NCI-H2227 (cell line): ENCODE measurements at regions not wholly inside any gene's neighbourhood (a gene's known extent, or its start where the extent isn't known, plus 50 kb on each side); places are given as distances from the start of the nearest gene placed in this dataset.
"Not testable (repeated sequence)": the region's sequence is repeated elsewhere in the genome, so short reads cannot be mapped to it uniquely, and the experiment has no call there.

ENCODE experiments used
- DNase-seq: peaks from one replicate; lab custom pipeline; 2025; ENCODE audit not compliant: unreplicated experiment; lab: John Stamatoyannopoulos, UW

GRCh38 chr3:177795216-177795615, 597.9 kb upstream of the TBL1XR1 start:
- DNase-seq, result no peak

DNA sequence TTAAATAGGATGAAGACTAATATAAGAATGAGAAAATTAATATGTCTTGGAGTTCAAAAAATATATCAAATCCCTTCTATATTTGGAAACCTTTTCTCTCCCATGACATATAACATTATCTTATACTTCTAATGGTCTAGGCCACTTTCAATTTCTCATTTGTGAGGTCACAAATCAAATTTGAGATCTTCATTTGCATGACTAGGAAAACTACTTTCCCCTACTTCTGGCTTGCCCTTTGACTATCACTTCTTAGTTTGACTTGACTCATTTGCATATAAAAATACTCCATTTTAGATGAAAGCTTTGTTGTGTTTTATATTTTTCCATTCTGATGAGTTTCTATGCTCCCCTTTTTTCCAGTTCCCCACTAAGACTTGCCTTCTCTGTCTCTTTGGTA, 598.6 kb upstream of the TBL1XR1 start:
- DNase-seq, result no peak

GRCh38 chr3:177800147-177800546, 602.9 kb upstream of the TBL1XR1 start:
- DNase-seq, result not testable (repeated sequence)

GRCh38 chr3:177800561-177800960, 603.3 kb upstream of the TBL1XR1 start:
- no peak for DNase-seq

DNA sequence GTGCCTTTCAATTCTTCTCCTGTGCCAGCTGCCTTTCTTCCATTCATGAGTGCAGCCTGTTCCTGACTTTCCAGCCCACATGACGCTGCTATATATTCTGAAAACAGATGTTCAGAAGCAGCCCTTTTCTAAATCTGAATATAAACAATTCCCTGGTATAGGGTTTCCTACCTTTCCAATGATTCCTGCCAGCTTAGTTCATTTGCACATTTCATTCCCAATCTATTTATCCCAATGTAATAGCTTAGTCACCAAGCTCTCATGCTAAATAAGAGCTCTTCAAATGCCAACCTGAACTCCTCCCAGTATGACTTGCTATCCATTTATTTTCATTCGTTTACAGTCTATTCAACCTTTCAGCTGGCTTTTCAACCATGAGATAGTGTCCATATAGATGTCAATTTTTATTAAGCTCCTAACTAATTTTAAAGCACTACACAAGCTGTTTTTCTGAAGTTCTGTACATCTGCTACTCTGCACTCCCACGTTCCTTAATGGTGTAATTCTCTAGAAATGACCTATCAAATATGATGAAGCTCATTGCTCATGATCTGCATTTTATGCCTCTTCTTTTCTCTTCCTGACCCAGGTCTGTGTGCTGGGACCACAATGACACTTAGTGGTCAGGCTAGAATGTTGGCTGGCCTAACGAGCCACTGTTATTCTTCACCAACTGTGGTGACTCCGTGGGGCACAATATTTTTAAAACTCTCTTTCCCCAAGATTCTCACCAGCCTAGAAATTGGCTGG, 605.0 kb upstream of the TBL1XR1 start:
- DNase-seq, result no peak

DNA sequence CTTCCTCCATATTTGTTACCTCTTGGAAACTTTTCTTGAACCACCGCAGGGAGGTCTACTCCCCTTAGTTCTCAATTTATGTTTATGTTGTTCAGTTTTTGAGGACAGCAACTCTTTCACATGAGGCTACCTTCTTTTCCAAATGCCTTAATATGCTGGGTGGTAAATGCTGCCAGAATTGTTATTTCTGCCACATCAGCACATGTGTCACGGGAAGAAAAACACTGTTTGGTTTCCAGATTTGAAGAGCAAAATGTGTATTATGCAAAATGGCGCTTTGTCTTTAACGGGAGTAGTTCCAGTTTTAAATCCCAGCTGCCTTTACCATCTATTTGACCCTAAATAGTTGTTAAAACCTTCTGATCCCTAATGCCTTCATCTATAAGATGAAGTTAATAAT, 606.2 kb upstream of the TBL1XR1 start:
- no peak for DNase-seq

DNA sequence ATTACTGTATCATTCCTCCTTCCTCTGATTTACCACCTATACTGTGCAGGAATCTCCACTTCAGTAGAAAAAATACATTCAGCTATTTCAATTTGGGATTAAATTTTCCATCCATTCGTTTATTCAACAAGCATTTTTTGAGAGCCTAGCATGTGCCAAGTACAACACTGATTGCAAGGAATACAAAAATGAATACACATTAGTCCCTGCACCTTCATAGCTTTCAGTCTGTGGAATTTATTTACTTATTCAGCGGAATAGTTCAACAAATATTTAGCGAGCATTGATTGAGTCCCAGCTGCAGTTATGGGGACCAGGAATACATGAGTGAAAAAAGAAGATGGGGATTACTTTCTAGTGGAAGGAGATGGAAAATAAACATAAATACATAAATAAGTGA, 606.8 kb upstream of the TBL1XR1 start:
- DNase-seq, result no peak

GRCh38 chr3:177804646-177805045, 607.4 kb upstream of the TBL1XR1 start:
- DNase-seq, result no peak

DNA sequence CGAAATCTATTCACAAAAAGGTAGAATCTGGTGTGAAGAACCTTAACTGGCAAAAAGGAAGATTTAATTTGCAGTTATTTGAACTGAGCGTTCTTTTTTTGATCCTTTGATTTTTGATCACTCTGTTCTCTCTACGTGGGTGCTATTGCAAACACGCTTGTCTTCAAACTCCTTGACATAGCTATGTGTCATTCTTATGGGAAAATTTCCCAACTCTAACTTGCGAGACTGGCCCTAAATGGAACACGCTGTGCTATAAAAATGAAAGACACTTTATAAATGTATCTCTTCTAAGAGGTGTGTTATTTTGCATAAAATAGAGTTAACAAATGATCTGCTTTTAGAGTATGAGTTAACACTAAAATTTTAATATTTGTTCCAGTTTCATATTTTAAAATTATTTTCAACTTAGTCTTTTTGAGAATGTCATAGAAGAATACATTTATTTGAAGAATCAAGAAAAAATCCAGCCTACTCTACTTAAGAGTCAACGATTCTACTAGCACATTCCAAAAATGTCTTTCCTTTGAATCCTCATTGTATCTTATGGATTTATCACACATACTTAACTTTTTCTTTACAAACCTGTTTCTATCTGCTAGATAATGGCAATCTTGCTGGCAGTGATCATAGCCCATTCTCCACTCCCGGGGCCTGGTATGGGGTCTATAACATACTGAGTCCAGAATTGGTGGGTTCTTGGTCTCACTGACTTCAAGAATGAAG, 610.0 kb upstream of the TBL1XR1 start:
- no peak for DNase-seq

DNA sequence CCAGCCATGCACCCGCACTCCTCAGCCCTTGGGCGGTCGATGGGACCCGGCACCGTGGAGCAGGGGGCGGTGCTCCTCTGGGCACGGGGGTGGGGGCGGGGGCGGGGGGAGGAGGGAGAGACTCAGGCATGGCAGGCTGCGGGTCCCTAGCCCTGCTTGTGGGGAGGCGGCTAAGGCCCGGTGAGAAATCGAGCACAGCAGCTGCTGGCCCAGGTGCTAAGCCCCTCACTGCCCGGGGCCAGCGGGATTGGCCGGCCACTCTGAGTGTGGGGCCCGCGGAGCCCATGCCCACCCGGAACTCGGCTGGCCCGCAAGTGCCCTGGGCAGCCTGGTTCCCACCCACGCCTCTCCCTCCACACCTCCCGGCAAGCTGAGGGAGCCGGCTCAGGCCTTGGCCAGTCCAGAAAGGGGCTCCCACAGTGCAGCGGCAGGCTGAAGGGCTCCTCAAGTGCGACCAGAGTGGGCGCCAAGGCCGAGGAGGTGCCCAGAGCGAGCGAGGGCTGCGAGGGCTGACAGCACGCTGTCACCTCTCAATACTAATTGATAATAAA, 611.7 kb upstream of the TBL1XR1 start:
- not testable (repeated sequence) for DNase-seq

- no peak for DNase-seq
Measured at GRCh38 chr3:177810162-177810623, 612.9 kb upstream of the TBL1XR1 start.

DNA sequence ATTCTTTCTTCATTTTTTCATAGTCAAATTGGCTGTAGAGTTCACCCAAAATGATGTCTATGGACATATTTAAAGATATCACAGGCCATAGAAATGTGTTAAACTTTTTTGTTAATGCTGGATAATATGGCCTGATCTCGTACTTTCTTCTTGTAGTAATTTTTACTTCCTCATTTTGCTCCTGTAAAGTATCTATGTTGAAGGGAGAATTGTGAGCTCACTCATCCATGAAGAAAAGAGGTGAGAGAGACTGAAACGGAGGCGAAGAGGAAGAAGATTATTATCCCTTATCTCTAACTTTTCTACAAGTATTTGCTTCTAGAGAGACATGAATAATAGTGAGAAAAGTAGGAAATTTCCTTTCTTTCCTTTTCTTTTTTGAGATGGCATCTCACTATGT, 613.8 kb upstream of the TBL1XR1 start:
- no peak for DNase-seq

DNA sequence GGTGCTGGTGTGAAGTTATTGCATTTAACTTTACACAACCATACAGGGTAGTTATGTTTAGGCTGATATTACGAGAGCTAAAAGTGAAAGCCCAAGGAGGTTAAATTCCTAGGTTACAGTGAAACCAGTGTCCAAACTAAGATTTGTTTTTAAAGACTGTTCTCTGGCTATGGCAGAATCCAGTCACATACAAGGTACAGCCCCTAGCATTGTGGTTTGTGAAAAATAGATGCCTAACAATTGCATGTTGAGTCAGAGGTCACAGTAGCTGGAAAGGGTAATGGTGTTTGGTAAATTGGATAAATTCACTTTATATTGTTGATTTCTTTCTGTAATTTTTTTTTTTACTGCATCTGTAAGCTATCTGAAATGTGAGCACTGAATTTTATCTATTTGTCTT, 614.6 kb upstream of the TBL1XR1 start:
- DNase-seq, result no peak

DNA sequence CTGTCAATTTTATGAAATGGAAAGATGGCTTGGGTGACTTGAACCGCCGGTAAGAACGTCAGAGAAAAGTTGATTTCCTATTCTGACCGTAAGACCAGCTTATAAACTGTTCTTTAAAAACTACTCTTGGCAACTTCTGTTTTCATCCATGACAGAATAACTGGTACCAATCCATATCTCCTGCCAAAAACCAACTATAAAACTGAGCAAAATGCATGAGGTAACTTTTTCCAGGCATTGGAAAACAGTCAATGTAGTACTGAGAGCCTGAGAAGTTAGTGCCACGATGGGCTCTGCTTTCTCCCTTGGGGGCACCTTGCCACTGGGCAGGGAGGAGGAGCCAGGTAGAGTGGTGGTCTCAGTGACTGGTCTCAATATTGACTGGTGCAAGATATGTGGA, 615.2 kb upstream of the TBL1XR1 start:
- DNase-seq, result no peak

DNA sequence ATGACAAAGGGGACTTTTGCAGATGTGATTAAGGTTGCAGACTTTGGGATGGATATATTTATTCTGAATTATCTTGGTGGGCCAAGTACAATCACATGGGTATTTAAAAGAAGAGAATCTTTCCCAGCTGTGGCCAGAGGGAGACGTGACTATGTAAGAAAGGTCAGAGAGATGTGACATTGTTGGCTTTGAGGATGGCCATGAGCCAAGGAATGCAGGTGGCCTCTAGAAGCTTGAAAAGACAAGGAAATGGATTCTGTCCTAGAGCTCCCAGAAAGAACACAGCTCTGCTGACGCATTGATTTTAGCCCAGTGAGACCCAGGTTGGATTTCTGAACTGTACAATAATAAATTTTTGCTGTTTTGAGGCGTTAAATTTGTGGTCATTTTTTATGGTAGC, 616.0 kb upstream of the TBL1XR1 start:
- no peak for DNase-seq

DNA sequence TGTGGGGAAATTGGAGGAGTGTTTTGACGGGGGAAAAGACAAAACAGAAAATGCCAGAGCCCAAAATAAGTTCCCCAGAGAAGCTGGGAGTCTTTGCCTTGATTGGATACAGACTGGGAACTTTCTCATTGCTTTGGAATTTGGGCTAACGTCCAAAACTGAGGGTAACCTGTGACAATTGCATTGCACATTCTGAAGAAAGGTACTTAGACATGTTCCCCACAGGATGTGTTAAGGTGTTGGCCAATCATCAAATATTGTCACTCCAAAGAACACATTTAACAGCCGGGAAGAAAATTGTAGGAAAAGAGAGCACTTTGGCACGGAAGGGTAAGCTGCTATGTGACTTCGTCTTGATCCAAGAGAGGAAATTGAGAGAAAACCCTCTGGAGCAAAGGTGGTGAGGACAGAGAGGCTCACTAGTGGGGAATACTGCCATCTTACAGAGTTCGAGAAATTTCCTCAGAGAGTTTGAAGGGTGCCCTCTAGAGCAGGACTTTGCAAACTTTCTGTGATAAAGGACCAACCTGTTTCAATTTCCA, 619.5 kb upstream of the TBL1XR1 start:
- DNase-seq, result no peak

GRCh38 chr3:177817751-177818150, 620.5 kb upstream of the TBL1XR1 start:
- no peak for DNase-seq

- DNase-seq, result no peak
Measured at GRCh38 chr3:177818712-177819240, 621.5 kb upstream of the TBL1XR1 start.

- no peak for DNase-seq
Measured at GRCh38 chr3:177820683-177821316, 623.5 kb upstream of the TBL1XR1 start.

- DNase-seq, result no peak
Measured at GRCh38 chr3:177822681-177823096, 625.4 kb upstream of the TBL1XR1 start.

DNA sequence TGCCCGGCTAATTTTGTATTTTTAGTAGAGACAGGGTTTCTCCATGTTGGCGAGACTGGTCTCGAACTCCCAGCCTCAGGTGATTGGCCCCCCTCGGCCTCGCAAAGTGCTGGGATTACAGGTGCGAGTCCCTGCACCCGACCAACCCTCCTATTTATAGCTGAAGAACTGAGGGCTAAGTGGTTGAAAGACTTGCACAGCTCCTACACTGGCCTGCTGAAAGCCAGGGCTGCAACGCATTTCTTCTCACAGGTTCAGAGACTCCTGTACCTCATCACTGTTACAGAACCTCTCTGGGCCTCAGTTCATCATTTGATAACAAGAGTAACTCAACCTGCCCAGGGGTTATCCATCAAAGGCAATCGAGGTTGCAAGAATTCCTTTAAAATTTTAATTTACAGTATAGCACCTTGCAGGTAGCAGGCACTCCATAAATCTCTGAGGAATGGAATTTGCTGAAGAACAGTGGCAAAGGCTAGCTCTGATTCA, 626.5 kb upstream of the TBL1XR1 start:
- DNase-seq, result no peak
